ENCODE measurements at regions not wholly inside any gene's neighbourhood (a gene's known extent, or its start where the extent isn't known, plus 50 kb on each side); places are given as distances from the start of the nearest gene placed in this dataset.

DNA sequence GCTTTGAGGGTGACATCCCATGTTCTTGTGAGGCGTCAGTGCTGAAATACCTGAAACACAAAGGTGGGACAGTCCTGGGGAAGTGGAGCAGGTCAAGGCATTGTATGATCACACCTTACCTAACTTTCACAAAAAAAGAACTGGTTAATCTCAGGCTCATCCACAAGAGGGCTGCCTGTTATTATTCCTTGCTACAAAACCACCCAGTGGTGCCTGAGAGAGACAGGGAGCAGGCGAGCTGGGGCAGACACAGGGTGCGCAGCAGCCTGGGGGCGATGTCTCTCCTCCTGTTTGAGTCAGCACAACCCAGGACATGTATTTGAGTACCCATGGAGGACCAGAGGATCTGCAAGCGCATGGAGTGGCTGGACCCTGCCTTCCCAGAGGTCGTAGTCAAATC, 316.8 kb upstream of the ATP10A start:
- no peak overlapping the region for H3K27ac ChIP-seq (ENCODE audit: low read depth, low read length)
- H3K9me3 ChIP-seq (ENCODE audit: control insufficient read depth in 1 of 2, insufficient read depth in 1 of 2, low read depth in 1 of 2, low read length in 2 of 2), result peaks cover 11 to 36% of the 10 kb centered on the region in 2 experiments; a peak in 2 of 4 replicates
- no peaks in the 10 kb centered on the region for H3K4me1 ChIP-seq (ENCODE audit: control insufficient read depth in 1 of 2, insufficient read depth in 2 of 2, low read length in 2 of 2)
- H3K9me2 ChIP-seq (ENCODE audit: insufficient read depth), result no peaks in the 10 kb centered on the region
- no peak for DNase-seq (ENCODE audit: low read depth, low spot score)
- no TSS peak for BruUV-seq (replicated peaks)
- RAD21 ChIA-PET (ENCODE audit: low non-redundant PET in 1 of 2, low total read pairs in 2 of 2, uncharacterized antibody in 2 of 2, unreplicated experiment in 2 of 2), result no interaction called here
- POLR2A ChIA-PET, result no interaction called here
- intact Hi-C loops (cut with micrococcal nuclease), result no loop called here
- H2AFZ ChIP-seq (ENCODE audit: low read depth, low read length, poor library complexity, severe bottlenecking), result no peak overlapping the region
- H3K9ac ChIP-seq (ENCODE audit: low read length), result no peak overlapping the region
- no peaks in the 10 kb centered on the region for H3K79me2 ChIP-seq (ENCODE audit: insufficient read depth, low read length)
- no peaks in the 10 kb centered on the region for H3K36me3 ChIP-seq (ENCODE audit: control insufficient read depth in 1 of 2, insufficient read depth in 2 of 2, low read length in 2 of 2)
- no peak overlapping the region for H3K4me2 ChIP-seq (ENCODE audit: low read length)
- CTCF ChIA-PET, result no interaction called here
- H3K4me3 ChIP-seq (replicated peaks in 1 of 2; ENCODE audit: low read depth in 1 of 2, low read length in 2 of 2), result no peak overlapping the region
- no peaks in the 10 kb centered on the region for H3K27me3 ChIP-seq (ENCODE audit: insufficient read depth, low read length)
- no peak for ATAC-seq
- no peaks in the 10 kb centered on the region for H4K20me1 ChIP-seq (ENCODE audit: insufficient read depth)
- TF ChIP-seq SRF (IDR thresholded peaks at IDR 0.05; ENCODE audit: low read depth) (no peak), CEBPB (IDR thresholded peaks at IDR 0.05; ENCODE audit: low read depth) (no peak), CTCF (IDR thresholded peaks at IDR 0.05 in 2 of 3, conservative IDR thresholded peaks at IDR 0.05 in 1 of 3; ENCODE audit: borderline replicate concordance in 1 of 3, insufficient read depth in 1 of 3, low read depth in 2 of 3, low read length in 2 of 3) (no peak), ELF1 (IDR thresholded peaks at IDR 0.05; ENCODE audit: borderline replicate concordance, low read depth) (no peak), SP1 (IDR thresholded peaks at IDR 0.05; ENCODE audit: low read depth) (no peak), FOSL1 (IDR thresholded peaks at IDR 0.05; ENCODE audit: low read depth) (no peak), REST (IDR thresholded peaks at IDR 0.05; ENCODE audit: low read depth) (no peak), EZH2phosphoT487 (IDR thresholded peaks at IDR 0.05; ENCODE audit: borderline replicate concordance) (no peak), EGR1 (IDR thresholded peaks at IDR 0.05; ENCODE audit: low read depth) (no peak), ZNF274 (IDR thresholded peaks at IDR 0.05; ENCODE audit: low read depth, low read length) (no peak)
- TF ChIP-seq, protein P1, sequence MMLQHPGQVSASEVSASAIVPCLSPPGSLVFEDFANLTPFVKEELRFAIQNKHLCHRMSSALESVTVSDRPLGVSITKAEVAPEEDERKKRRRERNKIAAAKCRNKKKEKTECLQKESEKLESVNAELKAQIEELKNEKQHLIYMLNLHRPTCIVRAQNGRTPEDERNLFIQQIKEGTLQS (IDR thresholded peaks at IDR 0.05), result no peak
- TF ChIP-seq, protein P2, sequence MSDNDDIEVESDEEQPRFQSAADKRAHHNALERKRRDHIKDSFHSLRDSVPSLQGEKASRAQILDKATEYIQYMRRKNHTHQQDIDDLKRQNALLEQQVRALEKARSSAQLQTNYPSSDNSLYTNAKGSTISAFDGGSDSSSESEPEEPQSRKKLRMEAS (IDR thresholded peaks at IDR 0.05), result no peak
- TF ChIP-seq, protein P3, sequence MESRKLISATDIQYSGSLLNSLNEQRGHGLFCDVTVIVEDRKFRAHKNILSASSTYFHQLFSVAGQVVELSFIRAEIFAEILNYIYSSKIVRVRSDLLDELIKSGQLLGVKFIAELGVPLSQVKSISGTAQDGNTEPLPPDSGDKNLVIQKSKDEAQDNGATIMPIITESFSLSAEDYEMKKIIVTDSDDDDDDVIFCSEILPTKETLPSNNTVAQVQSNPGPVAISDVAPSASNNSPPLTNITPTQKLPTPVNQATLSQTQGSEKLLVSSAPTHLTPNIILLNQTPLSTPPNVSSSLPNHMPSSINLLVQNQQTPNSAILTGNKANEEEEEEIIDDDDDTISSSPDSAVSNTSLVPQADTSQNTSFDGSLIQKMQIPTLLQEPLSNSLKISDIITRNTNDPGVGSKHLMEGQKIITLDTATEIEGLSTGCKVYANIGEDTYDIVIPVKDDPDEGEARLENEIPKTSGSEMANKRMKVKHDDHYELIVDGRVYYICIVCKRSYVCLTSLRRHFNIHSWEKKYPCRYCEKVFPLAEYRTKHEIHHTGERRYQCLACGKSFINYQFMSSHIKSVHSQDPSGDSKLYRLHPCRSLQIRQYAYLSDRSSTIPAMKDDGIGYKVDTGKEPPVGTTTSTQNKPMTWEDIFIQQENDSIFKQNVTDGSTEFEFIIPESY (IDR thresholded peaks at IDR 0.05; ENCODE audit: extremely low read depth, insufficient replicate concordance, low read length), result no peak
